ENCODE measurements at regions not wholly inside any gene's neighbourhood (a gene's known extent, or its start where the extent isn't known, plus 50 kb on each side); places are given as distances from the start of the nearest gene placed in this dataset.

DNA sequence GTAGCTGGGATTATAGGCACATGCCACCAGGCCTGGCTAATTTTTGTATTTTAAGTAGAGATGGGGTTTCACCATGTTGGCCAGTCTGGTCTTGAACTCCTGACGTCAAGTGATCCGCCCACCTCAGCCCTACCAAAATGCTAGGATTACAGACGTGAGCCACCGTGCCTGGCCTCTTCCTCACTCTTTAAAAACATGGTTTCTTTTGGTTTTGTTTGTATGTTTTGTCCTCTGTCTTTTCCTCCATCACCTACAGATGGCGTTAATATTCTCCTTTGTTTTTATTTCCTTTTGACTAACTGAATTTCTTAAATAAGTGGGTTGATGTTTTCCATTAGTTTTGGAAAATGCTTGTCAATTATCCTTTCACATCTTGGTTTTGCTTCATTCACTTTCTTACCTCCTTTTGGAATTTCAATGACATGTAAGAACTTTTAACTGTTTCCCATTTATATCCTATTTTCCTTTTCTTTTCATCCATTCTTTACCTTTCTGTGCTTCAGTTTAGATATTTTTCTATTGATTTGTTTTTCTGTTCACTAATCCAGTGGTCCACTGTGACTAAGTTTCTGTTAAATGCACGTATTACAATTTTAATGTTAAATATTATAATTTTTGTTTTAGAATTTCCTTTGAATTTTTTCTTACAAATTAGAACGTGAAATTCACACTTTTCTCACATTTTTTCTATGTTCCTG lies 104.1 kb downstream of the ZNF467 start:
- TF ChIP-seq, protein P1, sequence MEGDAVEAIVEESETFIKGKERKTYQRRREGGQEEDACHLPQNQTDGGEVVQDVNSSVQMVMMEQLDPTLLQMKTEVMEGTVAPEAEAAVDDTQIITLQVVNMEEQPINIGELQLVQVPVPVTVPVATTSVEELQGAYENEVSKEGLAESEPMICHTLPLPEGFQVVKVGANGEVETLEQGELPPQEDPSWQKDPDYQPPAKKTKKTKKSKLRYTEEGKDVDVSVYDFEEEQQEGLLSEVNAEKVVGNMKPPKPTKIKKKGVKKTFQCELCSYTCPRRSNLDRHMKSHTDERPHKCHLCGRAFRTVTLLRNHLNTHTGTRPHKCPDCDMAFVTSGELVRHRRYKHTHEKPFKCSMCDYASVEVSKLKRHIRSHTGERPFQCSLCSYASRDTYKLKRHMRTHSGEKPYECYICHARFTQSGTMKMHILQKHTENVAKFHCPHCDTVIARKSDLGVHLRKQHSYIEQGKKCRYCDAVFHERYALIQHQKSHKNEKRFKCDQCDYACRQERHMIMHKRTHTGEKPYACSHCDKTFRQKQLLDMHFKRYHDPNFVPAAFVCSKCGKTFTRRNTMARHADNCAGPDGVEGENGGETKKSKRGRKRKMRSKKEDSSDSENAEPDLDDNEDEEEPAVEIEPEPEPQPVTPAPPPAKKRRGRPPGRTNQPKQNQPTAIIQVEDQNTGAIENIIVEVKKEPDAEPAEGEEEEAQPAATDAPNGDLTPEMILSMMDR (conservative IDR thresholded peaks at IDR 0.05 in 1 of 2, IDR thresholded peaks at IDR 0.05 in 1 of 2; ENCODE audit: extremely low read depth in 1 of 2, insufficient read depth in 1 of 2, low read depth in 1 of 2, low read length in 2 of 2), result peak; percentile 40 to 52
- no peak for TF ChIP-seq EZH2 (IDR thresholded peaks at IDR 0.05; ENCODE audit: borderline replicate concordance, low read length)

All from mammary epithelial cell (primary cell).